ENCODE measurements at regions not wholly inside any gene's neighbourhood (a gene's known extent, or its start where the extent isn't known, plus 50 kb on each side); places are given as distances from the start of the nearest gene placed in this dataset.

GRCh38 chr14:106200541-106201315 is 674.3 kb downstream of the TMEM121 start:
- TF ChIP-seq CTCF (IDR thresholded peaks at IDR 0.05) = no peak
- TF ChIP-seq POLR2A (IDR thresholded peaks at IDR 0.05) = no peak
- TF ChIP-seq POLR2AphosphoS5 (IDR thresholded peaks at IDR 0.05) = no peak
- Histone ChIP-seq H3K36me3 (no peaks in the 10 kb centered on the region), H3K9me3 (no peaks in the 10 kb centered on the region), H3K4me3 (no peak overlapping the region), H3K27ac (no peak overlapping the region), H3K4me1 (no peaks in the 10 kb centered on the region), H3K27me3 (no peaks in the 10 kb centered on the region)
- intact Hi-C loops (cut with DNase I; ENCODE audit: low total_unique reads) (no loop called here), in situ Hi-C loops (cut with MboI; ENCODE audit: low pct_ligation_motif_present in 1 of 4, low pct_unique_long_range_greater_than_20kb in 1 of 4, low sequenced_read_pairs in 3 of 4) (no loop called here)
- no peak for DNase-seq
- WGBS, 2 donors (ENCODE audit: low coverage in 1 of 2) = 87% methylated on average over 18 to 25 of the region's 25 CpGs

- Histone ChIP-seq H3K4me3 (no peak overlapping the region), H3K36me3 (no peaks in the 10 kb centered on the region), H3K27ac (no peak overlapping the region), H3K27me3 (no peaks in the 10 kb centered on the region), H3K4me1 (no peaks in the 10 kb centered on the region), H3K9me3 (no peaks in the 10 kb centered on the region)
- no peak for TF ChIP-seq POLR2AphosphoS5 (IDR thresholded peaks at IDR 0.05)
- no peak for TF ChIP-seq EP300 (IDR thresholded peaks at IDR 0.05; ENCODE audit: low read depth)
- TF ChIP-seq CTCF (IDR thresholded peaks at IDR 0.05) = no peak
- TF ChIP-seq POLR2A (IDR thresholded peaks at IDR 0.05) = no peak
- 90% methylated on average over 2 of the region's 2 CpGs; no CpG with 5 or more reads in 1 of the 2 donors for WGBS, 2 donors (ENCODE audit: low coverage in 1 of 2)
- DNase-seq = no peak
- intact Hi-C loops (cut with DNase I; ENCODE audit: low total_unique reads) = no loop called here
- in situ Hi-C loops (cut with MboI; ENCODE audit: low pct_ligation_motif_present in 1 of 4, low pct_unique_long_range_greater_than_20kb in 1 of 4, low sequenced_read_pairs in 3 of 4) = no loop called here
These were observed 675.0 kb downstream of the TMEM121 start for GRCh38 chr14:106201376-106201775.

- H3K9me3 ChIP-seq = no peaks in the 10 kb centered on the region
- WGBS, 2 donors (ENCODE audit: low coverage in 1 of 2) = 86 to 95% methylated on average over 4 to 9 of the region's 9 CpGs
- H3K27ac ChIP-seq = no peak overlapping the region
- no peaks in the 10 kb centered on the region for H3K4me1 ChIP-seq
- H3K4me3 ChIP-seq = no peak overlapping the region
- H3K27me3 ChIP-seq = no peaks in the 10 kb centered on the region
- in situ Hi-C loops (cut with MboI; ENCODE audit: low pct_ligation_motif_present in 1 of 4, low pct_unique_long_range_greater_than_20kb in 1 of 4, low sequenced_read_pairs in 3 of 4) = no loop called here
- TF ChIP-seq CTCF (IDR thresholded peaks at IDR 0.05) (no peak), EP300 (IDR thresholded peaks at IDR 0.05; ENCODE audit: low read depth) (no peak), POLR2A (IDR thresholded peaks at IDR 0.05) (no peak), POLR2AphosphoS5 (IDR thresholded peaks at IDR 0.05) (no peak)
- H3K36me3 ChIP-seq = no peaks in the 10 kb centered on the region
- no peak for DNase-seq
- intact Hi-C loops (cut with DNase I; ENCODE audit: low total_unique reads) = no loop called here
These were observed 677.1 kb downstream of the TMEM121 start for GRCh38 chr14:106203438-106203837.

GRCh38 chr14:106204063-106204462 is 677.7 kb downstream of the TMEM121 start:
- H3K27me3 ChIP-seq = peaks cover 5% of the 10 kb centered on the region

More at GRCh38 chr14:106204063-106204462, 677.7 kb downstream of the TMEM121 start:
- Histone ChIP-seq H3K36me3 (no peaks in the 10 kb centered on the region), H3K9me3 (no peaks in the 10 kb centered on the region), H3K4me3 (no peak overlapping the region), H3K4me1 (no peaks in the 10 kb centered on the region), H3K27ac (no peak overlapping the region)
- intact Hi-C loops (cut with DNase I; ENCODE audit: low total_unique reads) (no loop called here), in situ Hi-C loops (cut with MboI; ENCODE audit: low pct_ligation_motif_present in 1 of 4, low pct_unique_long_range_greater_than_20kb in 1 of 4, low sequenced_read_pairs in 3 of 4) (no loop called here)
- TF ChIP-seq EP300 (IDR thresholded peaks at IDR 0.05; ENCODE audit: low read depth) (no peak), POLR2AphosphoS5 (IDR thresholded peaks at IDR 0.05) (no peak), POLR2A (IDR thresholded peaks at IDR 0.05) (no peak)
- WGBS, 2 donors (ENCODE audit: low coverage in 1 of 2) = 84 to 90% methylated on average over 10 to 18 of the region's 18 CpGs
- no peak for DNase-seq
